Peyer's patch (tissue), 4 donors: ENCODE measurements at regions not wholly inside any gene's neighbourhood (a gene's known extent, or its start where the extent isn't known, plus 50 kb on each side); places are given as distances from the start of the nearest gene placed in this dataset.

Experiments used
- POLR2A ChIP-seq, 2 donors: fragments of 450-650 bp; IDR thresholded peaks; one replicate each; pipeline ENCODE4 v1.5.1; 2017; ENCODE audit warnings: antibody characterized with exemption in 2 of 2, mild to moderate bottlenecking in 2 of 2, moderate library complexity in 2 of 2
- TF ChIP-seq, protein P1 (sequence below), 6 experiments: fragments of 450-650 bp in 4 of 6; fragments of 200-600 bp in 2 of 6; sonication (generic) in 1 of 6; IDR thresholded peaks; one replicate each; pipeline ENCODE4 v1.5.1; 2017 to 2019; ENCODE audit warnings: antibody characterized with exemption in 6 of 6, mild to moderate bottlenecking in 3 of 6, moderate library complexity in 1 of 6

DNA sequence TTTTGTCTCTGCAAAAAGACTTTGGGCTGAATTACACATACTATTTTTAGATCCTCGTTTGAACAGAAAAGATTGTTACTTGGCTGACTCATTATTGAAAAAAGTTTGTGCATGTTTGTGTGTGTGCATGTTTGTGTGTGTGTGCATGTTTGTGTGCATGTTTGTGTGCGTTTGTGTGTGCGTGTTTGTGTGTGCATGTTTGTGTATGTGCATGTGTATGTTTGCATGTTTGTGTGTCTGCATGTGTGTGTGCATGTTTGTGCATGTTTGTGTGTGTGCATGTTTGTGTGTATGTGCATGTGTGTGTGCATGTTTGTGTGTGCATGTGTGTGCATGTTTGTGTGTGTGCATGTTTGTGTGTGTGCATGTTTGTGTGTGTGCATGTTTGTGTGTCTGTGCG is 201.1 kb upstream of the FAT1 start:
- no peak for TF ChIP-seq POLR2A (IDR thresholded peaks at IDR 0.05)
- TF ChIP-seq, protein P1, sequence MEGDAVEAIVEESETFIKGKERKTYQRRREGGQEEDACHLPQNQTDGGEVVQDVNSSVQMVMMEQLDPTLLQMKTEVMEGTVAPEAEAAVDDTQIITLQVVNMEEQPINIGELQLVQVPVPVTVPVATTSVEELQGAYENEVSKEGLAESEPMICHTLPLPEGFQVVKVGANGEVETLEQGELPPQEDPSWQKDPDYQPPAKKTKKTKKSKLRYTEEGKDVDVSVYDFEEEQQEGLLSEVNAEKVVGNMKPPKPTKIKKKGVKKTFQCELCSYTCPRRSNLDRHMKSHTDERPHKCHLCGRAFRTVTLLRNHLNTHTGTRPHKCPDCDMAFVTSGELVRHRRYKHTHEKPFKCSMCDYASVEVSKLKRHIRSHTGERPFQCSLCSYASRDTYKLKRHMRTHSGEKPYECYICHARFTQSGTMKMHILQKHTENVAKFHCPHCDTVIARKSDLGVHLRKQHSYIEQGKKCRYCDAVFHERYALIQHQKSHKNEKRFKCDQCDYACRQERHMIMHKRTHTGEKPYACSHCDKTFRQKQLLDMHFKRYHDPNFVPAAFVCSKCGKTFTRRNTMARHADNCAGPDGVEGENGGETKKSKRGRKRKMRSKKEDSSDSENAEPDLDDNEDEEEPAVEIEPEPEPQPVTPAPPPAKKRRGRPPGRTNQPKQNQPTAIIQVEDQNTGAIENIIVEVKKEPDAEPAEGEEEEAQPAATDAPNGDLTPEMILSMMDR (IDR thresholded peaks at IDR 0.05): no peak
